ENCODE measurements at regions not wholly inside any gene's neighbourhood (a gene's known extent, or its start where the extent isn't known, plus 50 kb on each side); places are given as distances from the start of the nearest gene placed in this dataset.

- H3K36me3 Mint-ChIP-seq (ENCODE audit: low read depth) = no peaks in the 10 kb centered on the region
- TF ChIP-seq, protein P1, sequence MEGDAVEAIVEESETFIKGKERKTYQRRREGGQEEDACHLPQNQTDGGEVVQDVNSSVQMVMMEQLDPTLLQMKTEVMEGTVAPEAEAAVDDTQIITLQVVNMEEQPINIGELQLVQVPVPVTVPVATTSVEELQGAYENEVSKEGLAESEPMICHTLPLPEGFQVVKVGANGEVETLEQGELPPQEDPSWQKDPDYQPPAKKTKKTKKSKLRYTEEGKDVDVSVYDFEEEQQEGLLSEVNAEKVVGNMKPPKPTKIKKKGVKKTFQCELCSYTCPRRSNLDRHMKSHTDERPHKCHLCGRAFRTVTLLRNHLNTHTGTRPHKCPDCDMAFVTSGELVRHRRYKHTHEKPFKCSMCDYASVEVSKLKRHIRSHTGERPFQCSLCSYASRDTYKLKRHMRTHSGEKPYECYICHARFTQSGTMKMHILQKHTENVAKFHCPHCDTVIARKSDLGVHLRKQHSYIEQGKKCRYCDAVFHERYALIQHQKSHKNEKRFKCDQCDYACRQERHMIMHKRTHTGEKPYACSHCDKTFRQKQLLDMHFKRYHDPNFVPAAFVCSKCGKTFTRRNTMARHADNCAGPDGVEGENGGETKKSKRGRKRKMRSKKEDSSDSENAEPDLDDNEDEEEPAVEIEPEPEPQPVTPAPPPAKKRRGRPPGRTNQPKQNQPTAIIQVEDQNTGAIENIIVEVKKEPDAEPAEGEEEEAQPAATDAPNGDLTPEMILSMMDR (IDR thresholded peaks at IDR 0.05) = no peak
- no peak overlapping the region for H3K27ac Mint-ChIP-seq (ENCODE audit: unreplicated experiment)
- DNase-seq (ENCODE audit: low spot score) = no peak
- H3K4me3 Mint-ChIP-seq (ENCODE audit: unreplicated experiment) = no peak overlapping the region
- no peaks in the 10 kb centered on the region for H3K27me3 Mint-ChIP-seq (ENCODE audit: low read depth)
- no peaks in the 10 kb centered on the region for H3K4me1 Mint-ChIP-seq (ENCODE audit: low read depth)
- peaks cover 14% of the 10 kb centered on the region for H3K9me3 Mint-ChIP-seq (ENCODE audit: low read depth)
Observed at GRCh38 chr1:71312545-71312944, 231.7 kb upstream of the ZRANB2 start.

DNA sequence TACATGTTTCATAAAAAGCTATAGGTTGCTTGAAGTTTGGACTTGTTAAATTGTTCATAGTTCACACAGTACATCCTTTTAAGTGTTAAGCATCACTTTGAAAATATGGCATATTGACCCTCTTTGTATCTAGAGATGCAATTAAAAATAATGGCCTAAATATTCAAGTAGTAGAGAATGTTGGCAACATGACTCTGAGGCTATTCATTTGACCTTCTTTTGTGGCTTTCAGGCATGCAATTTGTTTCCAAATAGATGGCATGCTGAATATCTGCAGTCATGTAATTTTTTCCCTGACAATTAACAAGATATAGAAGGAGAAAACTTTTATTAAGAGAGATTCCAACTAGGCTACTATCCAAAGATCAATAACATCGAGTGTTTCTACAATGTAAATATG is 230.5 kb upstream of the ZRANB2 start:
- Mint-ChIP-seq H3K36me3 (ENCODE audit: low read depth) (no peaks in the 10 kb centered on the region), H3K4me1 (ENCODE audit: low read depth) (no peaks in the 10 kb centered on the region), H3K9me3 (ENCODE audit: low read depth) (peaks cover 10% of the 10 kb centered on the region), H3K27ac (ENCODE audit: unreplicated experiment) (no peak overlapping the region), H3K27me3 (ENCODE audit: low read depth) (no peaks in the 10 kb centered on the region), H3K4me3 (ENCODE audit: unreplicated experiment) (no peak overlapping the region)
- no peak for DNase-seq (ENCODE audit: low spot score)
- TF ChIP-seq, protein P1 (IDR thresholded peaks at IDR 0.05) = no peak

DNA sequence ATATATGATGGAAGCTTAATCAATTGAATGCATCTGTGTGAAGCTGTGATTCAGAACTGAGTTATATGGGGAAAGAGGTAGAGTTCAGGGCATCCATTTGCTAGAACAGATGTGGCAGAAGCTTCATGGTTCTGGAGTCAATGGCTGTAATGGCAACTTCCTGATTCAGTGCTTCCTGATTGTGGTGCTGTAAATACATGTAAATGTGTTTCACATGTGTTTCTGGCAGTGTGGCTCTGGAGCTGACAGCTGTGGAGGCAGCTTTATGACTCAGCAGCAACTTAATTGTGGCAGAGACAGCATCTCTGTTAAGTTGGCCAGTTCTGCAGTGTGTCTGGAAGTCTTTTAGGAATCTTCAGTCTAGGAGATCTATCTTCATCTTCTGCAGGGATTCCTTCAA is 226.6 kb upstream of the ZRANB2 start:
- H3K27me3 Mint-ChIP-seq (ENCODE audit: low read depth) = no peaks in the 10 kb centered on the region
- no peak overlapping the region for H3K27ac Mint-ChIP-seq (ENCODE audit: unreplicated experiment)
- no peaks in the 10 kb centered on the region for H3K4me1 Mint-ChIP-seq (ENCODE audit: low read depth)
- TF ChIP-seq, protein P1 (IDR thresholded peaks at IDR 0.05) = no peak
- H3K4me3 Mint-ChIP-seq (ENCODE audit: unreplicated experiment) = no peak overlapping the region
- peaks cover 2% of the 10 kb centered on the region for H3K9me3 Mint-ChIP-seq (ENCODE audit: low read depth)
- no peaks in the 10 kb centered on the region for H3K36me3 Mint-ChIP-seq (ENCODE audit: low read depth)
- DNase-seq (ENCODE audit: low spot score) = no peak

- no peak for DNase-seq (ENCODE audit: low spot score)
- no peaks in the 10 kb centered on the region for H3K36me3 Mint-ChIP-seq (ENCODE audit: low read depth)
- peaks cover 2% of the 10 kb centered on the region for H3K9me3 Mint-ChIP-seq (ENCODE audit: low read depth)
- peaks cover 1% of the 10 kb centered on the region for H3K27me3 Mint-ChIP-seq (ENCODE audit: low read depth)
- no peak overlapping the region for H3K27ac Mint-ChIP-seq (ENCODE audit: unreplicated experiment)
- H3K4me3 Mint-ChIP-seq (ENCODE audit: unreplicated experiment) = no peak overlapping the region
- H3K4me1 Mint-ChIP-seq (ENCODE audit: low read depth) = no peaks in the 10 kb centered on the region
- TF ChIP-seq, protein P1 (IDR thresholded peaks at IDR 0.05) = no peak
Observed at GRCh38 chr1:71304125-71304524, 223.3 kb upstream of the ZRANB2 start.

GRCh38 chr1:71303617-71304041 is 222.8 kb upstream of the ZRANB2 start:
- Mint-ChIP-seq H3K27me3 (ENCODE audit: low read depth) (peaks cover 1% of the 10 kb centered on the region), H3K36me3 (ENCODE audit: low read depth) (no peaks in the 10 kb centered on the region), H3K4me3 (ENCODE audit: unreplicated experiment) (no peak overlapping the region), H3K27ac (ENCODE audit: unreplicated experiment) (no peak overlapping the region), H3K4me1 (ENCODE audit: low read depth) (no peaks in the 10 kb centered on the region), H3K9me3 (ENCODE audit: low read depth) (peaks cover 2% of the 10 kb centered on the region)
- no peak for DNase-seq (ENCODE audit: low spot score)
- TF ChIP-seq, protein P1 (IDR thresholded peaks at IDR 0.05) = no peak
